Liver (tissue), 3 donors: ENCODE measurements at regions not wholly inside any gene's neighbourhood (a gene's known extent, or its start where the extent isn't known, plus 50 kb on each side); places are given as distances from the start of the nearest gene placed in this dataset.

ENCODE experiments used
- CTCF ChIP-seq: fragments of 150-350 bp; IDR thresholded peaks from 2 replicates; pipeline ENCODE4 v1.5.1; 2017; ENCODE audit warnings: improper control_type of control experiment, low read depth, low read length; ENCODE audit not compliant: missing input control
- EGR1 ChIP-seq, 2 donors: IDR thresholded peaks; 2 replicates each; pipeline ENCODE4 v1.6.1; 2016 to 2018; ENCODE audit warnings: antibody characterized with exemption in 2 of 2, low read depth in 2 of 2
- MAX ChIP-seq: IDR thresholded peaks from 2 replicates; pipeline ENCODE4 v1.6.1; 2016; ENCODE audit warnings: antibody characterized with exemption
- ZBTB33 ChIP-seq: IDR thresholded peaks from 2 replicates; pipeline ENCODE4 v1.6.1; 2016; ENCODE audit warnings: antibody characterized with exemption
- donor health status: healthy.
- donor health status: healthy.

- TF ChIP-seq CTCF (no peak), EGR1 (IDR thresholded peaks at IDR 0.05; ENCODE audit: low read depth in 2 of 2) (no peak), MAX (no peak), ZBTB33 (no peak)
These were observed 72.7 kb upstream of the PALS2 start for GRCh38 chr7:24500599-24500998.
